ENCODE measurements at regions not wholly inside any gene's neighbourhood (a gene's known extent, or its start where the extent isn't known, plus 50 kb on each side); places are given as distances from the start of the nearest gene placed in this dataset.
"Not testable (repeated sequence)": the region's sequence is repeated elsewhere in the genome, so short reads cannot be mapped to it uniquely, and the experiment has no call there.

DNA sequence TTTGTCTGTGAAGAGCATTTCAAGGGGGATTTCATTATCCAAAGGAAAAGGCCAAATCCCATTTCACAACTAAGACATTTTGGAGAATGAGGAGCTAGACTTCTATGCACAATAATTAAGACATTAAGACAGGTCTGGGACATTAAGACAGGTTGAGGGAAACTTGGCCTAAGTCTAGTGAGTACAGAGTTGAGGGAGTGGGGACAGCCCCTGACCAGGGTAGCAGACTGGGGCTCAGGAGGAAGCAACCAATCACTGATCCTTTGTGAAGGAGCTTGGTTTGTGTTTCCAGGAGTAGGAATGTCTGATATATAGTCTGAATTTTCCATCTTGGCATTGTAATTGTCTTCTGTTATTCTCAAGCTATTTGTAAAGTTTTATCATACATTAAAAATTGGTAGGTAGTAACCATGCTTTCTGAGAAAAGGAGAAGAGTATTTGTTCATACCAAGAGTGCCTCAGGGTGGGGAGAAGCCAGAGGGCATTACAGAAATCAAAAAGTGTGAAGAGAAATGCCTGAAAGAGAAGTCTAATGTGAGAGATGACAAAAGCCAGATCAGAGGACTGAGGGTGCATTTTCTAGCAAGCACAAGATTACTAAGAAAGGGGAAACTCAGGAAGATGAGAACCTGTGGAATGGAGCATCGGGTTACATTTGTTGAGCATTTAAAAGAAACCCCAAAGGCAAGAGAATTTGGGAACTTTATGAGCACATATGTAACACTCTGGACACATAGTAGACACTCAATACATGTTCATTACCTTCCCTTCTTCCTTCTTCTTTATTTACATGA, 189.3 kb upstream of the PIK3R1 start:
- no peak for DNase-seq (ENCODE audit: low read depth)

DNA sequence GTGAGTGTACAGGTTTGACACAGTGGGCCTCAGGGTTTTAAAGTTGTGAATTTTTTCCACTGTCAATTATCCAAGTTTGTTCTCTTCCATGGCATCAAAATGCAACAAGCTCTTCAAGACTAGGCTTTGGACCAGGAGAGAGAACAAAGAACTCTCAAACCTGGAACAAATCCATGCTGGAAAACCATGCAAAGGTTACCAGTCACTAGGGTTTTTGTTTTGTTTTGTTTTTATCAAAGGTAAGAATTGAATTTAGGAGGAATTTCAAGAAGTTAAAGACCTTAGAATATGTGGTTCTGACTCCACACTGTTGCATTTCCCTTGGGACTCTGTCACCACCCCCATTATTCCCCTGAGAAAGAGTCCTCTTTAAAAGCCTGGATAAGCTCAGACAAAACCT, 191.1 kb upstream of the PIK3R1 start:
- DNase-seq (ENCODE audit: low read depth): no peak

DNA sequence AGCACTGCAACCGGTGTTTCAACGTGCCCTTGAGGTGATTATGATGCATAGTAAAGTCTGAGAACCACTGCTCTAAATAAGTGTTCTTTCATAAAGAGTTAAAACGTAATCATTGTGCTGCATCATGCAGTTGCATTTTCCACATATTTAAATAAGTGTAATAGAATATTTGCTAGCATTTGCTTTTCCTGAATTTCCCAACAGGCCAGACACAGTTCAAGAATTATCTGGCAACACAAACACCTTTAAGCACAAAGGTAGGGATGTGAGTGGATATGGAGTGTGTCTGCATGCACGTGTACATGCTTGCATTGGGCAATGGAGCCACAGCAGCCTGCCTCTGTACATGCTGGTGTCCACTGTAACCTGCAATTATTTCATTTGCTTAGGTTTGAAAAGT, 193.6 kb upstream of the PIK3R1 start:
- no peak for DNase-seq (ENCODE audit: low read depth)

DNA sequence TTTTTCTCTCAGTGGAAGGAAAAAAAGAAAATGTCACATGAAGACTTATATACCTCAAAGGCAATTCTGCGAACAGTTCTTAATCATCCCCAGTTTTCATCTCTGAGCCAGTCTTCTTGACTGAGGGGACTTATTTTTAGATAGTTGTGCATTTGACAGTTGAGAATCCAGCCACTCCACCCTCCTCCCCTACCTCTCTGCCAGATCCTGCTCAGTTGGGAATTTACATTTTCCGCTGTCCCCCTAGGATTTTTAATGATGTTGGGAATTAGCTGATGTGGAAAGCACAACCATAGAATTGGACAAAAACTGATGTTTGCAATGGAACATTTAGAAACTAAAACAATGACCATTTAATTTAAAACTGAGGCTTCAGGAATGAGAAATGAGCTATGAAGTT, 194.3 kb upstream of the PIK3R1 start:
- DNase-seq (ENCODE audit: low read depth): no peak

DNA sequence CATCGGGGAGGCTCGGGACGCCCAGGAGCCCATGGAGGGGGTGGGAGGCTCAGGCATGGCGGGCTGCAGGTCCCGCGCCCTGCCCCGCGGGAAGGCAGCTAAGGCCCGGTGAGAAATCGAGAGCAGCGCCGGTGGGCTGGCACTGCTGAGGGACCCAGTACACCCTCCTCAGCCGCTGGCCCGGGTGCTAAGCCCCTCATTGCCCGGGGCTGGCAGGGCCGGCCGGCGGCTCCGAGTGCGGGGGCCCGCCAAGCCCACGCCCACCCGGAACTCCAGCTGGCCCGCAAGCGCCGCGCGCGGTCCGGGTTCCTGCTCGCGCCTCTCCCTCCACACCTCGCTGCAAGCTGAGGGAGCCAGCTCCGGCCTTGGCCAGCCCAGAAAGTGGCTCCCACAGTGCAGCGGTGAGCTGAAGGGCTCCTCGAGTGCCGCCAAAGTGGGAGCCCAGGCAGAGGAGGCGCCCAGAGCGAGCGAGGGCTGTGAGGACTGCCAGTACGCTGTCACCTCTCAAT, 195.0 kb upstream of the PIK3R1 start:
- DNase-seq (ENCODE audit: low read depth): not testable (repeated sequence)

DNA sequence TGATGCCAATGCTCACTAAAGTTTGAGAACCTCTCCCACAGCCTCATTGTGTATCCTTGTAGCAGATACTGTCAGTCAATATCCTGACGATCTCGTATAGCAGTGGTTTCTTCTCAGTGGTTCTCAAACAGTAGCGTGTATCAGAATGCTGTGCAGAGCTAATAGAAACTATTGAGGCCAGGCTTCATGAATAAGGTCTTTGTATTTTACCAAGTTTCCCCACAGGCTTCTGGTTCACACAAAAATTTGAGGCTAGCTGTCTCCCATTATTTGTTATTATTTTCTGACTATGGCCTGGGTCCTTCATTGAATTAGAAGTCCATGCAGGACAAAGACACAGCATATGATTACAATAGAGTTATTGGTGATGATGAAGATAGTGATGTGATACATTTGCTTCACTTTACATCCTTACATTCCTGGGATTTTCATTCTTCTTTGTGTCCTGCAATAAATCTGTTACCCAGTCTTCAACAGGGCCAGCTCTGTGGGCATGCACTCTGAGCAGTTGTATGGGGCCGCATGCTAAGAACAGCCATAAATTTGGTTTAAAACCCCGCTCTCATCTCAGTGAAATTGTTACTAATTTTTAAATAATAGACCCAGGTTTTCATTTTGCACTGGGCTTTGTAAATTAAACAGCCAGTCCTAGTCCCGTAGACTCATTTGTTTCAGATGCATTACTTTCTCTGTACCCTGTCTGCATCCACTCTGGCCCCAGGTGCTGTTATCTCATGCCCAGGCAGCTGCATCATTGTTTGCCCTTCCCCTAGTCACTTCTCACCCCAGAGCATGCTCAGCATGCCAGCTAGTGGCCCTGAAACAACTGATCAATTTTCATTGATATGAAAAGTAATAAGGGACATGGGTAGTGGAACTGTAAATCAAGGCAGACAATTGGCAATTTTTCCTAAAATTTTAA, 199.9 kb upstream of the PIK3R1 start:
- DNase-seq (ENCODE audit: low read depth): no peak

DNA sequence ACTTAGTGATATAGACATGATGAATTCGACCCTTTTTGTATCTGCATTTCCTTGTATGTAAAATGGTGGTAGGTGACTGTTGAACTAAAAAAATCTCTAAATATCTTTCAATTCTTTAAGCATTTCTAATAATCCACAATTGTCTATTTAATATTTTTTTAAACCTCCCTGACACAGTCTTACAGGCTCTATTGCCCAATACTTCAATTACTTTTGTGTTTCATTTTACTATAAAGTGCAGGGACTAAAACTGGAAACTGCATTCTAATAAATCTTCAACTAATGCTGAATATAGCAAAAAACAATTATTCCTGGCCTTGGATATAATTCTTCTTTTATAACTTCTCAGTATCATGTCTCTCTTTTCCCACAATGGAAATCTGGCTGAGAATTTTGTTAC, 202.7 kb upstream of the PIK3R1 start:
- no peak for DNase-seq (ENCODE audit: low read depth)

DNA sequence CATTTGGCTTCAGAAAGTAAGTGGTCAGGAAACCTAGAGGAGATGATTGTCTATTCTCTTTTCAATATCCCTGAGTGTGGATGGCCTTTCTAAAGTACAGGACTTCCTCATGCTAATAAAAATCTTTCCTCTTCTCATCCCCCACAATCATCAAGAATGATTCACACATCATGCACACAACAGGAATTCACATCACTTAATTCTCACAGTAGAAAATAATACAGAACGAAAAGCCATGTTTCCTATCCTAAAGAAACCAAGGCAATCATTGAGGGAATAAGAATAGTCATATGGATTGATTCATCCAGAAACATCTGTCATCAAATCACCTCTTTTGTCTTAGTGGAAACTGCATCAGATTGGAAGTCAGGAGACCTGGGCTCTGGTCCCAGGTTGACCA, 203.1 kb upstream of the PIK3R1 start:
- DNase-seq (ENCODE audit: low read depth): no peak

DNA sequence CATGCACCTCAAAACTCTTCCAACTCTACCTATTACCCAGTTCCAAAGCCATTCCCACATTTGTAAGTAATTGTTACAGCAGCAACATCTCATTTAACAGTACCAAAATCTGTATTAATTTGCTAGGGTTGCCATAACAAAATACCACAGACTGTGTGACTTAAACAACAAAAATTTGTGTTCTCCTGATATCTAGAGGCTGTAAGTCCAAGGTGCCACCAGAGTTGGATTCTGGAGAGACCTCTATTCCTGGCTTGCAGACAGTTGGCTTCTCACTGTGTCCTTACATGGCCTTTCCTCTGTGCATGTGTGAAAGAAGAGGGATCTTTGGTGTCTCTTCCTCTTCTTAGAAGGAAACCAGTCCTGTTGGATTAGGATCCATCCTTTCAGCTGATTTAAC, 203.8 kb upstream of the PIK3R1 start:
- DNase-seq (ENCODE audit: low read depth): no peak

DNA sequence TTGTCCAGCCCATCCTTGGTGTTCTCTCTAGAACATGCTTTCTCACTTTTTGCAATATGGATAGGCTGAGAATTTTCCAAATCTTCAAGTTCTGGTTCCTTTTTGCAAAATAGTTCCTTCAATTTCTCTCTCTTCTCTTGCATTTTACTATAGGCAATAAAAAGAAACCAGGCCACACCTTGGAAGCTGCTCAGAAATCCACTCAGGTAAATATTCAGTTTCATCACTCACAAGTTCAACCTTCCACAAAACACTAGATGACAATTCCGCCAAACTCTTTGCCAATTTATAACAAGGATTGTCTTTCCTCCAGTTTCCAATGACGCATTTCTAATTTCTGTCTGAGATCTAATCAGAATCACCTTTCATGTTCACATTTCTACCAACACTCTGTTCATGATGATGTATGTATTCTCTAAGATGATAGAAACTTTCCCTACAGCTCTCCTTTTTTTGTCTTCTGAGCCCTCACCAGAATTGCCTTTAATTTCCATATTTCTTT, 204.2 kb upstream of the PIK3R1 start:
- DNase-seq (ENCODE audit: low read depth): no peak

DNA sequence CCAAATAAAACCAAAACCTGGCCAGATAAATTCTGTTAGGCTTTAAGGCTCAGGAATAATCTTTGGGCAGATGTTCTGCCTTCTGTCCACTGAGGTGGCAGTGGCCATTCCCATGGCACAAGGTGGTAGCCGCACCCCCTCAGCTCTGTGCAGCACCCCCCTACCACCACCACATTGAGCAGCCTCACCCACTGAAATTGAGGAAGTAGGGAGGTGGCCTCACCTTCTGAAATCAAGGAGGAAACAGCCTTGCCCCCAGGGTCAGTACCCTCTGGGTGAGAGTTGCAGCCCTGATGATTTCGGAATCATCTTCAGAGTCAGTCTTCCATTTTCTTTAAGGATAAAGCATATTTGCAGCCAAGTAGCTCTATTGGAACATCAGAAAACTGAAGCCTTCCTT, 204.8 kb upstream of the PIK3R1 start:
- DNase-seq (ENCODE audit: low read depth): no peak

DNA sequence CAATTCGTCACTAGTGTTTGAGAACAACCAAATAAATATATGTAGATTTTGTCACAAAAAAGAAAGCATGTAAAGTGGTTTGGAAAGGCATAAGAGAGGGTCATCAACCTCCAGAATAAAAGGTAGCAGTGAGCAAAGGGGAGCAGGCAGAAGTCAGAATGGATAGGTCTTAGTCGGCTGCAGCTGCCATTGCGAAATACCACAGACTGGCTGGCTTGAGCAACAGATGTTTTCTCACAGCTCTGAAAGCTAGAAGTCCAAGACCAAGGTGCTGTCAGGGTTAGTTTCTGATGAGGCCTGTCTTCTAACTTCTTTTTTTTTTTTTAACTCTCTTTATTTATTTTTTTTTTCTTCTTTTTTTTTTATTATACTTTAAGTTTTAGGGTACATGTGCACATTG, 208.1 kb upstream of the PIK3R1 start:
- DNase-seq (ENCODE audit: low read depth): peak; percentile 89

DNA sequence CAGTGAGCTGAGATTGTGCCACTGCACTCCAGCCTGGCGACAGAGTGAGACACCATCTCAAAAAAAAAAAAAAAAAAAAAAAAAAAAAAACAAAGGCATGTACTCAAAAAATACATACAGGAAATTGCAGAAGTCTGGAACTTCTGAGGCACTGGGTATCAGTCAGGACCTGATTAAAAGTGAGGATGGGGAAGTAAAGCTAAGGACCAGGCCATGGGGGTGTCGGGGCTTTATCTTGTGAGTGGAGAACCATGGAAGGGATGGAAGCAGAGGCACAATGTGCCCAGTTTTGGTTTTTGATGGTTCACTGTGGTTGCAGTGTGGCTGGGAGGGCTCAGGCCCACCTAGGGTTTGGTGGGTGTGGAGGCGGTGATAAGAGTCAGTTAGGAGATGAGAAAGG, 212.7 kb upstream of the PIK3R1 start:
- no peak for DNase-seq (ENCODE audit: low read depth)

DNA sequence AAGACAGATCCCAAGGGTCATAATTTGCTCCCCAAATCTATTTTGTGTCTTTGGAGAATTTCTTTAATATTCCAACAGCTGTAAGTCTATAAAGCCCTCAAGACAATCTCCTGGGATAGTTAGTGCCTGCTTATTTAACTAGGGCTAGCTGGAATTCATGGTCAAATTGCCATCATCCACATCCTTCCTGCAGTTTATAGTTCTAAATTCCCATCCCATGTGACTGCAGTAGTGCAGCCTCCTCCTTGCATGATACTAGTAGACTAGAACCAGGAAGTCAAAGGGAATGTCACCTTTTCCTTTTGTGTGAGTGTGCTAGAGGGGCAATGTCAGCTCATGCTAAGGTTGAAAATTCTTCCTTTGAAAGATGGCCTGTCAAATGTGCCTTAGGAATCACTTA, 214.8 kb upstream of the PIK3R1 start:
- DNase-seq (ENCODE audit: low read depth): no peak

DNA sequence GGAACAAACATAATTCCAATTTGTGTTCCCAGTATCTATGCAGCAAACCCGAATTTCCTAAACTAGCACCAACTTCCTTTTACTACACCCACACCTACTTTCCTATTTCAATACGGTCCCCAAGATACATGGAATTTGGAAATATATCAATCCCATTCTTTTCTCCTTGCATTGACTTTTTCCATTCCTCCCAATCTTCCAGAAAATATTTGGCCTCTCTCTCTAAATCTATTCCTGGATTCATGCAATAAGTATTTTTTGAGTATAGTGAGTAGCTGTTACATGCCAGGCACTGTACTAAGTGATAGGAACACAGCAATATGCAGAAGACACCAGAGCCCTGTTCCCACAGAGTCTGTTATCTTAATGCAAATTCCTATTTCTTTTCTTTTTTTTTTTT, 216.2 kb upstream of the PIK3R1 start:
- no peak for DNase-seq (ENCODE audit: low read depth)

DNA sequence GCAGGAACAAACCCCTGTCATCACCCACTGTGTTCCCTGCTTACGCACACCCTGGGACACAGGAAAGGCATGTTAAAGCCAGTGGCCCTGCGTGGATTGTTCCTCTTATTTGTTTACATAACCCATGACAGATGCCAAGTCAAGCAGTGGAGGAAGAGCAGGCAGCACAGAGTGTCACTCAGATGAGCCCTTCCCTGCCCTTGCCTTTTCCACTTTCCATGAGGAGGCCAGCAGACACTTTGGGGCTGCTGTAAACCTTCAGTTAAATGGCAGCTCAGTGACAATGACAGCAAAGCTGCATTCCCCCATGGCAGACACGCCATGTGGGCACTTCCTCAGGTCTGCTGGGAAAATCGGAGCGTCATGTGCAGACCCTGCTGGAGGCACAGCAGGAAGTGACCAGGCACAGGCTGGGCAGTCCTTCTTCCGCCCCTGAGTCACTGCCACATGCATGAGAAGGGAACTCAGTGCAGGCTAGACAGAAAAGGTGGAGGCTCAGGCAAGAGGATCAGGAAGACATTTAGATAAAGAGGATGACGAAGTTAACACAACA, 216.8 kb upstream of the PIK3R1 start:
- peak; percentile 85 for DNase-seq (ENCODE audit: low read depth)

DNA sequence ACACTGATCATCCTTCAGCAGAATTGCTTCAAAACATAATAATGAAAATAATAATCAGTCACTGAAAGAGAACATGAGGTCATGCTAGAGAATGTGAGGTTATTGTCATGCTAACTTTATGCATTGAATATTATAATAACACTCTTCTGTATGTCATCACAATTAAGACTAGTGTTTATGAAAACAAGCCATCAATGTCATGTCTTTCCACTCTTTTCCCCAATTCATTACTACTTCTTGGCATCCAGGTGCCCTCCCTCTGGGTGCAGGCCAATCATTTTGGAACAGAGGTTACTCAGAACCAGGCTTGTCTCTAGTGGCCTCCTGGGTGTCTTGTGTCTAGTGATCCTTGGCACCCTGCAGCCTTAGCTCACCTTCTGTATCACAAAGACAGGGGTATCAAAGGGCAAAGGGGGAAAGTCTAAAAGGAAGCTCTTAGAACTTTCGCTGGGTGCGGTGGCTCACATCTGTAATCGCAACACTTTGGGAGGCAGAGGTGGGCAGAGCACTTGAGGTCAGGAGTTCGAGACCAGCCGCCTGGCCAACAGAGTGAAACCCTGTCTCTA, 217.6 kb upstream of the PIK3R1 start:
- no peak for DNase-seq (ENCODE audit: low read depth)

DNA sequence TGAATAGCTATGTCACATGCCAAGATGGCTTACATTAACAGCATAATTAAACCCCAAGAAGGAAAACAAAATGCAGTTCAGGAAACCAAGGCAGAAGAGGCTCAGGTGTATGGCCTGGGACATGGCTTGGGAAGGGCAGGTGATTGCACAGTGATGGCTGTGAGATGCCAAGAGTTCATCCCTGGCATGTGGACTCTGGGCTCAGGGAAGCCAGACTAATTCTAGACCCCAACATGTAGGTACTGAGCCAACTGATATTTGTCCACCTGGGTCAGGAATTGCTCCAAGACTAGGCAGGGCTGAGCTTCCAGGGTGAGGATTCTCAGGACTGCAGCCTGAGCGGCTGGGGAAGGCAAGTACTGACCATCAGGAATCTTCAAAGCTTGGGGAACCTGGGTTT, 218.4 kb upstream of the PIK3R1 start:
- no peak for DNase-seq (ENCODE audit: low read depth)

DNA sequence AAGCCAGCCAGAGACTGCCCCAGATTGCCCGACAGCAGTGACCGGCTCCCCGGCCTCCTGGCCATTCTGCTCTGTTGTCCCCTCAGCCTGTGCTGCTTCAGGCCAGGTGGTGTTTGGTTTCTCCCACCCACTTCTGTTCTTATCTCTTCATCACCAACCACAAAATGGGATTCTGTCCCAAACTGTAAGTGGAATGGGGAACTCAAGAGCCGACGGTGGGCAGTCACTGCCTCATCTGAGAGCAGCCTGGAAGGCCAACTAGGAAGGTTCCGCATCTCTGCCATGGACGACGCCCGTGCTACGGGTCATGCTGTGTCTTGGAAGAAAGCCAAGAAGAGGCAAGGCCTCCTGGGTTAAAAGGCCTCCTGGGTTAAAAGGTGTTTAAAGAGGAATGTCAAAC, 219.0 kb upstream of the PIK3R1 start:
- no peak for DNase-seq (ENCODE audit: low read depth)

DNA sequence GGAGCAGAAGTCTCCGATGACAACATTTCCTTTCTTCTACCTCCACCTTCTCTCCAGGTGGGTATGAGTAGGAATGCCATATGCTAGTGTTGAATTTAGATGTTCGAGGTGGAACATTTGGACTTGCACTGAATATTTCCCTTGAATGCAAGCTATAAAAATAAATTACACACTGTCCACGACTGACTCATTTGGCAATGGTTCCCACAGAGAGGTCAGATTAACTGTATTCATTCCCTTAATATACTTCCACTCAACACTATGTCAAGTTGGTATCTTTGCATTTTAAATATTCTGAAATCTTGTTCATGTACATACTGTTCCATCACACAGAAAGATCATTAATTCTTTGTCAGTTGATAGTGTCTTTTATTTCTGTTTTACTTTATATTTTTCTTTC, 222.6 kb upstream of the PIK3R1 start:
- peak; percentile 26 for DNase-seq (ENCODE audit: low read depth)

DNA sequence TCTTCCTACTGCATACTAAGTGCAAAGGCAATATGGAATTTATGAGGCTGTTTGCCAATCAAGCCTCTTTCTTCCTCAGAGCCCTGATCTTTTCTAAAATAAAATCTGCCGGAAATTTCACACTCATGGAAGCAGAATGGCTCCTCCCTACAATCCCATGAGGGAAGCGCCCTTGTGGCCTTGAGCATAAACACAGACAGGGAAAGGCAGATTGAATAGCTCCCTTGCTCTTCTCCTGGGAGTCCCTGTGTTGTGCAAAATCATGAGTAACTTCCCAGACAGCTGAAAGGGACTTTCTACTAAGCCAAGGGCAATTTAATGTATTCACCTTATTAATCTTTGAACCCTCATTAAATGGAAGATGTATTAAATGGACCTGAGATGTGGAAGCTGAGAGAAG, 226.1 kb upstream of the PIK3R1 start:
- peak; percentile 90 for DNase-seq (ENCODE audit: low read depth)

DNA sequence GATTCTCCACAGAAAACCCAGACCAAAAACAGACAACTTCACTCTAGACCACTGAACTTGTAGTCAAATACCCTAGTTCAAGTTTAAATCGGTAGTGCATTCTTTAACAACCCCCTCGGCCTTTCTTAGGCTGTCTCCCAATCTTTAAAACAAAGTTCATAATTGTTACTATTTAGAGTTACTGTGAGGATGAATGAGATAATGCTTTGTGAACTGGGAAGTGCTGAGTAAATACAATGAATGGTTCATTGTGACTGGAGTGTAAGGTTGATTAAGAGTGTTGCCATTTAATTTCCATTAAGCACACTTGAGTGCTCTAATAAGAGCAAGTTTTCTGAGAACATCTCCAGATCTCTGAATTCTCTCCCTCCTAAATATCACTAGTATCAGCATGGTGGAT, 228.8 kb upstream of the PIK3R1 start:
- no peak for DNase-seq (ENCODE audit: low read depth)

All from fibroblast of gingiva (primary cell).